CD4-positive, alpha-beta T cell (primary cell): ENCODE measurements at regions not wholly inside any gene's neighbourhood (a gene's known extent, or its start where the extent isn't known, plus 50 kb on each side); places are given as distances from the start of the nearest gene placed in this dataset.

Experiments used
- ATAC-seq: fragments of 200-7000 bp; cut with Tn5 transposase; one replicate; pipeline ENCODE4 v1.10.0; 2022; ENCODE audit warnings: mild to moderate bottlenecking; ENCODE audit not compliant: poor library complexity
- CTCF ChIA-PET: fragments of 350-600 bp; sonication (Branson Sonifier 250); formaldehyde crosslinking; loops from one replicate; lab custom pipeline; 2021; ENCODE audit warnings: antibody characterized with exemption, inconsistent platforms; lab: Charles Lee
- POLR2A ChIA-PET: fragments of 350-600 bp; sonication (Branson Sonifier 250); formaldehyde crosslinking; loops from one replicate; lab custom pipeline; 2021; ENCODE audit warnings: antibody characterized with exemption, inconsistent platforms; lab: Charles Lee
- DNase-seq, 14 experiments: peaks; one replicate each; pipeline ENCODE4 v3.0.0-alpha.2; 2013 to 2020; ENCODE audit warnings: mixed read lengths in 2 of 14
- H3K27ac ChIP-seq, 2 donors: one replicate each; pipeline versions ENCODE4 v1.5.1 to v1.7.0; 2013; ENCODE audit warnings: low read length in 2 of 2, low read depth in 1 of 2, mild to moderate bottlenecking in 1 of 2
- H3K27me3 ChIP-seq, 2 experiments: 1 replicate in 1 of 2; 2 replicates in 1 of 2; pipeline versions ENCODE4 v1.6.1 to v1.7.0; 2013; ENCODE audit warnings: low read length in 2 of 2, control low read depth in 1 of 2, mild to moderate bottlenecking in 1 of 2, moderate library complexity in 1 of 2; ENCODE audit not compliant: insufficient read depth in 2 of 2, control insufficient read depth in 1 of 2
- H3K36me3 ChIP-seq: one replicate; pipeline ENCODE4 v1.6.1; 2013; ENCODE audit warnings: low read length, control low read depth; ENCODE audit not compliant: insufficient read depth
- H3K4me1 ChIP-seq: one replicate; pipeline ENCODE4 v1.6.1; 2013; ENCODE audit warnings: low read length, control low read depth; ENCODE audit not compliant: insufficient read depth
- H3K4me3 ChIP-seq: one replicate; pipeline ENCODE4 v1.5.1; 2013; ENCODE audit warnings: mild to moderate bottlenecking, low read length, moderate library complexity
- H3K9me3 ChIP-seq, 2 experiments: 1 replicate in 1 of 2; 2 replicates in 1 of 2; pipeline versions ENCODE4 v1.6.1 to v1.7.0; 2013; ENCODE audit warnings: low read length in 2 of 2, mild to moderate bottlenecking in 2 of 2, control low read depth in 1 of 2, moderate library complexity in 1 of 2; ENCODE audit not compliant: control insufficient read depth in 1 of 2, insufficient read depth in 1 of 2
- H3K27ac Mint-ChIP-seq: one replicate; pipeline ENCODE4 v1.8.0; 2020; ENCODE audit warnings: mixed read lengths
- H3K27me3 Mint-ChIP-seq: one replicate; pipeline ENCODE4 v1.8.0; 2021; ENCODE audit warnings: mixed read lengths
- H3K36me3 Mint-ChIP-seq: one replicate; pipeline ENCODE4 v1.8.0; 2021; ENCODE audit warnings: low read depth, mixed read lengths
- H3K4me1 Mint-ChIP-seq: one replicate; pipeline ENCODE4 v1.8.0; 2021; ENCODE audit warnings: low read depth, mixed read lengths
- H3K4me3 Mint-ChIP-seq: one replicate; pipeline ENCODE4 v1.8.0; 2020; ENCODE audit warnings: mild to moderate bottlenecking, mixed read lengths
- H3K9me3 Mint-ChIP-seq: one replicate; pipeline ENCODE4 v1.8.0; 2020; ENCODE audit warnings: mixed read lengths
- CTCF ChIP-seq: fragments of 200-600 bp; IDR thresholded peaks from one replicate; pipeline ENCODE4 v1.8.0; 2022; ENCODE audit warnings: antibody characterized with exemption, mild to moderate bottlenecking
- intact Hi-C, 2 experiments: fragments of 100-400 bp; cut with DNase I in 1 of 2; cut with micrococcal nuclease in 1 of 2; formaldehyde crosslinking; loops; one replicate each; pipeline versions ENCODE4 v1.15.1 to v1.9.0; 2023 to 2025; cut with DNase I, micrococcal nuclease

DNA sequence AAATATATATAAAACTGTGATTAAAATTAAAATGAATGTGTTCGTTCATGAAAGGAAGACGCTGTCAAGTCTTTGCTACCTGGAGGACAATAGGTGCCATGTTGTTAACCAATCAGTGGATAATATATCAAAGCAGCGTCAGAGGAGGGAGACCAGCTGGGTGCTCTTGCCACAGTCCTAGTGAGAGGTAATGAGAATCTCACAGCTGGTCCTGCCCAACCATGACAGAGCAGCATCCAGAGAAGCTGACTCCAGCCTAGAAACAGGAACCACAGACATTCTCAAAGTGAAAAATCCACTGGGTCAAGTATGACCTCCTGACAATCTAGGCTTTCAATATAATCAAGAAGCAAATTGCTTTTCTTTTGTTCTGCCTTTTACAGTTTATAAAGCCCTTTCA lies 94.5 kb upstream of the LRFN2 start:
- no peak for ATAC-seq

DNA sequence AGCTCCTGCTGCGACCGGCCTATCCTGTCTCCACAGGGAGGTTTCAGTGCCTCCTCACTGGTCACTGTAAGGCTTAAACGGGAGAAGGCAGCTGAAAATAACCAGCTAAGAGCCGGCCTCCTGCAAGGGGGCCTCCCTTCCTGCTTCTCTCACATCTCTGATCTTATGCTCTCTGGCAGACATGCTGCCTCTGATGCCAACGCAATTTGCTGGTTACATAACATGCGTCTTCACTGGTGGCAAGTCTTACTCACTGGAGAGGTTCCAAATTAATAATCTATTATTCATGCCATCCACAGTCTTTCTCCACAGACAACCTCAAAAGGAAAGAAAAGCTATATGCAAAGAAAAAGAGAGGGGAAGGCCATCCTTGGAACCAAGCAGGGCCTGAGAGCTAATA lies 91.8 kb upstream of the LRFN2 start:
- H3K9me3 Mint-ChIP-seq: peaks cover 3% of the 10 kb centered on the region
- H3K27me3 ChIP-seq: peaks cover 0 to 14% of the 10 kb centered on the region in 2 experiments
- no peaks in the 10 kb centered on the region for H3K36me3 ChIP-seq
- H3K27me3 Mint-ChIP-seq: peaks cover 21% of the 10 kb centered on the region
- H3K27ac ChIP-seq: no peak overlapping the region
- intact Hi-C loops: no loop called here
- DNase-seq: no peak
- no peak overlapping the region for H3K4me3 Mint-ChIP-seq
- CTCF ChIA-PET: no interaction called here
- no peak for ATAC-seq
- no peaks in the 10 kb centered on the region for H3K4me1 ChIP-seq
- no peaks in the 10 kb centered on the region for H3K36me3 Mint-ChIP-seq
- no peak overlapping the region for H3K4me3 ChIP-seq
- TF ChIP-seq CTCF: no peak
- no peaks in the 10 kb centered on the region for H3K4me1 Mint-ChIP-seq
- POLR2A ChIA-PET: no interaction called here
- H3K27ac Mint-ChIP-seq: no peak overlapping the region
- peaks cover 0 to 8% of the 10 kb centered on the region in 2 experiments for H3K9me3 ChIP-seq

More for the DNA sequence above, 94.5 kb upstream of the LRFN2 start:
- ChIA-PET POLR2A (no interaction called here), CTCF (no interaction called here)
- H3K27me3 Mint-ChIP-seq: peaks cover 30% of the 10 kb centered on the region
- no peak overlapping the region for H3K4me3 Mint-ChIP-seq
- no peaks in the 10 kb centered on the region for H3K36me3 Mint-ChIP-seq
- intact Hi-C loops: no loop called here
- H3K4me1 ChIP-seq: no peaks in the 10 kb centered on the region
- H3K9me3 ChIP-seq: peaks cover 0 to 13% of the 10 kb centered on the region in 2 experiments
- no peaks in the 10 kb centered on the region for H3K4me1 Mint-ChIP-seq
- H3K9me3 Mint-ChIP-seq: peaks cover 3% of the 10 kb centered on the region
- no peak for DNase-seq
- no peak overlapping the region for H3K27ac ChIP-seq
- H3K4me3 ChIP-seq: no peak overlapping the region
- no peak for TF ChIP-seq CTCF
- peaks cover 0 to 13% of the 10 kb centered on the region in 2 experiments for H3K27me3 ChIP-seq
- no peak overlapping the region for H3K27ac Mint-ChIP-seq
- H3K36me3 ChIP-seq: no peaks in the 10 kb centered on the region

DNA sequence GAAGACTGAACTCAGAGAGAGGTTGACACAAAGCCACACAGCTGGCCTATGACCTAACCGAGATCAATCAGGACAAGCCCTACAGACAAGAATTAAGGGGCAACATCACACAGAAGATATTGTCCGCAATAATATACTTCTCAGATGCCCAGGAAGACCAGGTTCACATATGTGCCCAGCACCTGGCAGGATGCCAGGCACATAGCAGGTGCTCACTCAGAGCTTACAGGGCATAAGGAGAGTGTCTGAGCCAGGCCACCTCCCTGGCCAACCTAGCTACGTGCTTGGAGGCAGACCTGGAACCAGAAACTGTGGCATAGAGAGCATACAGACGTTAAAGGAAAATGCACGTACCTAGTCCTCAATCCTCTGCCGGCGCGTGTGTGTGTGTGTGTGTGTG lies 87.0 kb upstream of the LRFN2 start:
- ATAC-seq (no peak), DNase-seq (no peak)
- H3K36me3 Mint-ChIP-seq: no peaks in the 10 kb centered on the region
- no peak overlapping the region for H3K27ac Mint-ChIP-seq
- H3K4me1 Mint-ChIP-seq: no peaks in the 10 kb centered on the region
- intact Hi-C loops: no loop called here
- no peak overlapping the region for H3K4me3 ChIP-seq
- no peak overlapping the region for H3K4me3 Mint-ChIP-seq
- H3K27me3 ChIP-seq: peaks cover 0 to 9% of the 10 kb centered on the region in 2 experiments
- H3K9me3 ChIP-seq: peaks cover 0 to 12% of the 10 kb centered on the region in 2 experiments
- H3K4me1 ChIP-seq: no peaks in the 10 kb centered on the region
- peaks cover 8% of the 10 kb centered on the region for H3K27me3 Mint-ChIP-seq
- ChIA-PET POLR2A (no interaction called here), CTCF (no interaction called here)
- H3K36me3 ChIP-seq: no peaks in the 10 kb centered on the region
- peaks cover 3% of the 10 kb centered on the region for H3K9me3 Mint-ChIP-seq
- no peak overlapping the region for H3K27ac ChIP-seq
- no peak for TF ChIP-seq CTCF
